Fibroblast of lung (primary cell): ENCODE measurements at regions not wholly inside any gene's neighbourhood (a gene's known extent, or its start where the extent isn't known, plus 50 kb on each side); places are given as distances from the start of the nearest gene placed in this dataset.

Experiments
- DNase-seq, 2 donors: peaks; one replicate each; pipeline versions ENCODE4 v3.0.0 to v3.0.0-alpha.2; 2010; ENCODE audit warnings: low read depth in 2 of 2
- H2AFZ ChIP-seq: 2 replicates; pipeline ENCODE4 v1.5.1; 2012; ENCODE audit warnings: low read length, control low read depth, inconsistent platforms
- H3K27ac ChIP-seq: 2 replicates; pipeline ENCODE4 v1.5.1; 2011; ENCODE audit warnings: low read length, control low read depth; ENCODE audit not compliant: insufficient read depth
- H3K27me3 ChIP-seq: 2 replicates; pipeline ENCODE4 v1.5.1; 2011; ENCODE audit warnings: mild to moderate bottlenecking, low read length; ENCODE audit not compliant: control insufficient read depth, insufficient read depth
- H3K36me3 ChIP-seq: 2 replicates; pipeline ENCODE4 v1.5.1; 2011; ENCODE audit warnings: low read length; ENCODE audit not compliant: control insufficient read depth, insufficient read depth
- H3K4me1 ChIP-seq: 2 replicates; pipeline ENCODE4 v1.5.1; 2011; ENCODE audit warnings: low read length; ENCODE audit not compliant: control insufficient read depth, insufficient read depth; ENCODE audit errors: extremely low read depth
- H3K4me2 ChIP-seq: 2 replicates; pipeline ENCODE4 v1.5.1; 2011; ENCODE audit warnings: low read length, control low read depth; ENCODE audit not compliant: insufficient read depth; ENCODE audit errors: extremely low read depth
- H3K4me3 ChIP-seq, 4 experiments: fragments of 200-600 bp in 1 of 4; sonication (generic) in 1 of 4; replicated peaks in 1 of 4; 2 replicates each; pipeline ENCODE4 v1.5.1; 2011 to 2016; ENCODE audit warnings: low read length in 4 of 4, low read depth in 3 of 4, mild to moderate bottlenecking in 3 of 4, control low read depth in 2 of 4, inconsistent platforms in 1 of 4, mixed read lengths in 1 of 4; ENCODE audit not compliant: insufficient read depth in 1 of 4; ENCODE audit errors: control extremely low read depth in 1 of 4
- H3K79me2 ChIP-seq: 2 replicates; pipeline ENCODE4 v1.5.1; 2012; ENCODE audit warnings: mild to moderate bottlenecking, low read length, inconsistent platforms; ENCODE audit not compliant: control insufficient read depth, insufficient read depth
- H3K9ac ChIP-seq: 2 replicates; pipeline ENCODE4 v1.5.1; 2011; ENCODE audit warnings: mild to moderate bottlenecking, low read length, control low read depth; ENCODE audit not compliant: insufficient read depth
- H3K9me3 ChIP-seq: 2 replicates; pipeline ENCODE4 v1.5.1; 2012; ENCODE audit warnings: low read depth, low read length; ENCODE audit not compliant: control insufficient read depth, insufficient read depth
- H4K20me1 ChIP-seq: 2 replicates; pipeline ENCODE4 v1.5.1; 2011; ENCODE audit warnings: low read length; ENCODE audit not compliant: control insufficient read depth, insufficient read depth; ENCODE audit errors: extremely low read depth
- CTCF ChIP-seq, 2 donors: IDR thresholded peaks in 1 of 2; conservative IDR thresholded peaks in 1 of 2; 1 replicate in 1 of 2; 2 replicates in 1 of 2; pipeline ENCODE4 v1.5.1; 2011 to 2012; ENCODE audit warnings: low read length in 2 of 2, control low read depth in 1 of 2, inconsistent platforms in 1 of 2, low read depth in 1 of 2, mild to moderate bottlenecking in 1 of 2
- EZH2 ChIP-seq: IDR thresholded peaks from 2 replicates; pipeline ENCODE4 v1.5.1; 2012; ENCODE audit warnings: low read length, control low read depth, mild to moderate bottlenecking; ENCODE audit errors: missing control alignments

- no peaks in the 10 kb centered on the region for H3K9me3 ChIP-seq
- H2AFZ ChIP-seq = no peak overlapping the region
- no peak overlapping the region for H3K4me3 ChIP-seq
- no peaks in the 10 kb centered on the region for H4K20me1 ChIP-seq
- no peak for TF ChIP-seq CTCF (conservative IDR thresholded peaks at IDR 0.05 in 1 of 2, IDR thresholded peaks at IDR 0.05 in 1 of 2; ENCODE audit: low read depth in 1 of 2, low read length in 2 of 2)
- no peaks in the 10 kb centered on the region for H3K27me3 ChIP-seq
- H3K36me3 ChIP-seq = no peaks in the 10 kb centered on the region
- H3K9ac ChIP-seq = no peak overlapping the region
- no peak for DNase-seq
- H3K4me1 ChIP-seq = no peaks in the 10 kb centered on the region
- no peaks in the 10 kb centered on the region for H3K79me2 ChIP-seq
- H3K27ac ChIP-seq = no peak overlapping the region
- H3K4me2 ChIP-seq = no peak overlapping the region
These were observed 63.2 kb upstream of the PODXL start for GRCh38 chr7:131619336-131620305.

DNA sequence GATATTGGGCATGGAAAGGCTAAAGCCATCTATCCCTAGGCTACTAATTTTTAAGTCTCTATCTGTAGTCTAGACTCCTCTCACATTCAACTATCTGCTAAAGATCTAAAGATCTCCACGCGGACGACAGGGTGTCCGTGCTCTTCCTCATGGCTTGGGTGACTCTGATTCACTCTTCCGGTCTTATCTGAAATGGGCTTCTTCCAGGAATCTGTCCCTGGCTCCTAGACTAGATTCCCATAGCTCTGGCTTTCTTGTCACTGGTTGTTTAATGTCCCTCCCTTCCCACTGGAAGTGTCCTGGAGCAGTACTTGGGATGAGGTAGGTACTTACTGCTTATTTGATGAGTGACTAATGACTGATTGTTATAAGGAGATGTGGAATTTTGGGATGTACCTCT is 62.0 kb upstream of the PODXL start:
- H3K9ac ChIP-seq = no peak overlapping the region
- no peak for DNase-seq
- no peaks in the 10 kb centered on the region for H3K4me1 ChIP-seq
- H3K27me3 ChIP-seq = no peaks in the 10 kb centered on the region
- H3K36me3 ChIP-seq = no peaks in the 10 kb centered on the region
- H3K4me2 ChIP-seq = no peak overlapping the region
- H3K27ac ChIP-seq = no peak overlapping the region
- H3K4me3 ChIP-seq = no peak overlapping the region
- no peaks in the 10 kb centered on the region for H4K20me1 ChIP-seq
- no peaks in the 10 kb centered on the region for H3K79me2 ChIP-seq
- no peak overlapping the region for H2AFZ ChIP-seq
- TF ChIP-seq EZH2 = no peak
- no peak for TF ChIP-seq CTCF (conservative IDR thresholded peaks at IDR 0.05 in 1 of 2, IDR thresholded peaks at IDR 0.05 in 1 of 2; ENCODE audit: low read depth in 1 of 2, low read length in 2 of 2)
- H3K9me3 ChIP-seq = no peaks in the 10 kb centered on the region

DNA sequence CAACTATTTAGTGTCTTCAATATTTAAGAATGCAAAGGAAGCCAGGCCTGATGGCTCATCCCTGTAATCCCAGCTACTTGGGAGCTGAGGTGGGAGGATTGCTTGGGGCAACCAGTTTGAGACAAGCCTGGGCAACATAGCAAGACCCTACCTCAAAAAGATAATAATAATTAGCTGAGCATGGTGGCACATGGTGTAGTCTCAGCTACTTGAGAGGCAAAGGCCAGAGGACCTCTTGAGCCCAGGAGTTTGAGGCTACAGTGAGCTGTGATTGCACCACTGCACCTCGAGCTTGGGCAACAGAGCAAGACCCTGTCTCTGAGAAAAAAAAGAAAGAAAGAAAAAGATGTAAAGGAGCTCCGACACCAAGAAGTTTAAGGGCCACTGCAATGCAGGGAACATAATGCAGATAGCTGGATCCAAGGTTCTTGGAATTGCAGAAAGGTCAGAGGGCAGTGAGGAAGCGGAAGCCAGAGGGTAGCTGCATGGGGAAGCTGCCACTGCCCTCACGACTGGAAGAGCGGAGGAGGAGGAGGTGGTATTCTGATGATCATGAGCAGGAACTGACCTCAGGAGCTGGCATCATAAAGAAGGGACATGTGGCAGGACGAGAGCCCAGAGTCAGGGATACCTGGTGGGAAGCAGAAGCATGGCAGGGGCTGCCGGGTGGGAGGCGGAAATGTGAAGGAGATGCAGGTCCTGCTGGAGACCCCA is 60.2 kb upstream of the PODXL start:
- Histone ChIP-seq H3K9ac (no peak overlapping the region), H2AFZ (no peak overlapping the region), H3K79me2 (no peaks in the 10 kb centered on the region), H3K9me3 (no peaks in the 10 kb centered on the region), H3K27me3 (no peaks in the 10 kb centered on the region), H4K20me1 (no peaks in the 10 kb centered on the region), H3K27ac (no peak overlapping the region), H3K4me3 (no peak overlapping the region), H3K36me3 (no peaks in the 10 kb centered on the region), H3K4me1 (no peaks in the 10 kb centered on the region), H3K4me2 (no peak overlapping the region)
- DNase-seq = no peak
- TF ChIP-seq EZH2 (no peak), CTCF (conservative IDR thresholded peaks at IDR 0.05 in 1 of 2, IDR thresholded peaks at IDR 0.05 in 1 of 2; ENCODE audit: low read depth in 1 of 2, low read length in 2 of 2) (no peak)
